Loucy (cell line): ENCODE measurements at regions not wholly inside any gene's neighbourhood (a gene's known extent, or its start where the extent isn't known, plus 50 kb on each side); places are given as distances from the start of the nearest gene placed in this dataset.
"Not testable (repeated sequence)": the region's sequence is repeated elsewhere in the genome, so short reads cannot be mapped to it uniquely, and the experiment has no call there.

Experiments
- H2AFZ ChIP-seq: fragments of 200-600 bp; sonication (generic); 2 replicates; pipeline ENCODE4 v1.6.0; 2016; ENCODE audit warnings: antibody characterized with exemption, mild to moderate bottlenecking, low read length, moderate library complexity
- H3F3A ChIP-seq: fragments of 200-600 bp; 2 replicates; pipeline ENCODE4 v1.6.0; 2016; ENCODE audit warnings: antibody characterized with exemption, low read depth, mild to moderate bottlenecking
- H3K27me3 ChIP-seq: fragments of 200-600 bp; sonication (generic); 2 replicates; pipeline ENCODE4 v1.6.1; 2014; ENCODE audit warnings: low read length, mild to moderate bottlenecking; ENCODE audit not compliant: insufficient read depth, poor library complexity, severe bottlenecking
- H3K36me3 ChIP-seq: fragments of 200-600 bp; sonication (generic); 2 replicates; pipeline ENCODE4 v1.6.1; 2016; ENCODE audit warnings: low read length; ENCODE audit not compliant: insufficient read depth
- H3K4me1 ChIP-seq: fragments of 200-600 bp; sonication (generic); 2 replicates; pipeline ENCODE4 v1.5.1; 2014; ENCODE audit warnings: low read length, mild to moderate bottlenecking; ENCODE audit not compliant: insufficient read depth, poor library complexity, severe bottlenecking
- H3K4me2 ChIP-seq: fragments of 200-600 bp; sonication (generic); 2 replicates; pipeline ENCODE4 v1.6.0; 2014; ENCODE audit warnings: antibody characterized with exemption, low read length, low read depth, mild to moderate bottlenecking; ENCODE audit not compliant: poor library complexity, severe bottlenecking
- H3K4me3 ChIP-seq: fragments of 200-600 bp; sonication (generic); 2 replicates; pipeline ENCODE4 v1.5.1; 2014; ENCODE audit warnings: low read length, mild to moderate bottlenecking, mixed read lengths; ENCODE audit not compliant: poor library complexity, severe bottlenecking
- H3K79me2 ChIP-seq: fragments of 200-600 bp; sonication (generic); 2 replicates; pipeline ENCODE4 v1.6.1; 2014; ENCODE audit warnings: low read length; ENCODE audit not compliant: insufficient read depth
- H3K9ac ChIP-seq: fragments of 200-600 bp; sonication (generic); 2 replicates; pipeline ENCODE4 v1.6.0; 2014; ENCODE audit warnings: mild to moderate bottlenecking, low read depth, low read length, moderate library complexity; ENCODE audit not compliant: poor library complexity, severe bottlenecking
- H3K9me2 ChIP-seq: fragments of 200-600 bp; sonication (generic); replicated peaks from 2 replicates; pipeline ENCODE4 v1.6.1; 2016; ENCODE audit warnings: low read depth, low read length, mixed read lengths
- H3K9me3 ChIP-seq: fragments of 200-600 bp; sonication (generic); 2 replicates; pipeline ENCODE4 v1.6.1; 2014; ENCODE audit warnings: mild to moderate bottlenecking, antibody characterized with exemption, low read length, low read depth; ENCODE audit not compliant: insufficient read depth
- H4K20me1 ChIP-seq: fragments of 200-600 bp; sonication (generic); 2 replicates; pipeline ENCODE4 v1.6.0; 2014; ENCODE audit warnings: antibody characterized with exemption, low read length, mild to moderate bottlenecking; ENCODE audit not compliant: insufficient read depth, poor library complexity, severe bottlenecking
- EZH2phosphoT487 ChIP-seq: fragments of 200-600 bp; IDR thresholded peaks from 2 replicates; pipeline ENCODE4 v1.6.1; 2018; ENCODE audit warnings: antibody characterized with exemption, mild to moderate bottlenecking, moderate library complexity, borderline replicate concordance
- TF ChIP-seq, protein P1 (sequence below): fragments of 200-600 bp; sonication (generic); conservative IDR thresholded peaks from 2 replicates; pipeline ENCODE4 v1.5.1; 2014; ENCODE audit warnings: mild to moderate bottlenecking, antibody characterized with exemption, low read length

DNA sequence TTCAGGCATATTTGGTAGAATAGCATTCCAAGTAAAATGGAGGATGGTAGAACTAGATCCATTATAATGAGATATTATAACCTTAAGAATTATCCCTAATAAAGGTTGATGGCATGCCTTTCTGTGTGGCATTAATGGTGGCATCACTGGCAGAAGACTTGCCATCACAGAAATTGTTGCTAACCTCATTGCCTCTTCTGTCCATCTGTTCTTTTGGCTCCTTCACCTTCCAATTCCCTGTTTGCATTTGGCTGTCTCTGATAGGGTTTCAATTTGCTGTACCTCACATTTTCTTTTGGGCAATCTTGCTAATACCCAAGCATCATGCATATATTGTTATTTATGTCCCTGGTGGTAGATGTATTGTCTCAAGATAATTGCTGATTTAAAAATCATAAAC is 98.9 kb downstream of the SMPDL3A start:
- Histone ChIP-seq H3K9ac (no peak overlapping the region), H3F3A (no peaks in the 10 kb centered on the region), H3K79me2 (no peaks in the 10 kb centered on the region), H3K9me2 (no peaks in the 10 kb centered on the region), H3K4me3 (no peak overlapping the region), H3K4me2 (no peak overlapping the region), H2AFZ (no peak overlapping the region), H3K36me3 (no peaks in the 10 kb centered on the region), H4K20me1 (no peaks in the 10 kb centered on the region), H3K27me3 (no peaks in the 10 kb centered on the region), H3K4me1 (no peaks in the 10 kb centered on the region), H3K9me3 (no peaks in the 10 kb centered on the region)
- TF ChIP-seq, protein P1, sequence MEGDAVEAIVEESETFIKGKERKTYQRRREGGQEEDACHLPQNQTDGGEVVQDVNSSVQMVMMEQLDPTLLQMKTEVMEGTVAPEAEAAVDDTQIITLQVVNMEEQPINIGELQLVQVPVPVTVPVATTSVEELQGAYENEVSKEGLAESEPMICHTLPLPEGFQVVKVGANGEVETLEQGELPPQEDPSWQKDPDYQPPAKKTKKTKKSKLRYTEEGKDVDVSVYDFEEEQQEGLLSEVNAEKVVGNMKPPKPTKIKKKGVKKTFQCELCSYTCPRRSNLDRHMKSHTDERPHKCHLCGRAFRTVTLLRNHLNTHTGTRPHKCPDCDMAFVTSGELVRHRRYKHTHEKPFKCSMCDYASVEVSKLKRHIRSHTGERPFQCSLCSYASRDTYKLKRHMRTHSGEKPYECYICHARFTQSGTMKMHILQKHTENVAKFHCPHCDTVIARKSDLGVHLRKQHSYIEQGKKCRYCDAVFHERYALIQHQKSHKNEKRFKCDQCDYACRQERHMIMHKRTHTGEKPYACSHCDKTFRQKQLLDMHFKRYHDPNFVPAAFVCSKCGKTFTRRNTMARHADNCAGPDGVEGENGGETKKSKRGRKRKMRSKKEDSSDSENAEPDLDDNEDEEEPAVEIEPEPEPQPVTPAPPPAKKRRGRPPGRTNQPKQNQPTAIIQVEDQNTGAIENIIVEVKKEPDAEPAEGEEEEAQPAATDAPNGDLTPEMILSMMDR, result no peak
- TF ChIP-seq EZH2phosphoT487, result no peak

DNA sequence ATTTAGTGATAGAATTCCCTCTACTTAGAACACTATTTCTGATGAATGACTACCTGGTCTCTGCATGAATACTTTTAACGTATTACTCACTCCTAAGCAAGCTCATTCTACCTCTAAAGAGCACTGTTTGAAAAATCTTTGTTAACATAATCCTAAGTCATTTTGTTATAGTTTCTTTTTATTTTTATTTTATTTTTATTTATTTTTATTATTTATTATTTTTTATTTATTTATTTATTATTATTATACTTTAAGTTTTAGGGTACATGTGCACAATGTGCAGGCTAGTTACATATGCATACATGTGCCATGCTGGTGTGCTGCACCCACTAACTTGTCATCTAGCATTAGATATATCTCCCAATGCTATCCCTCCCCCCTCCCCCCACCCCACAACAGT is 99.6 kb downstream of the SMPDL3A start:
- H2AFZ ChIP-seq, H3K4me2 ChIP-seq, H3K4me3 ChIP-seq, H3K9me2 ChIP-seq, H3K4me1 ChIP-seq, H3K36me3 ChIP-seq, H3K9me3 ChIP-seq, H3F3A ChIP-seq, H3K27me3 ChIP-seq, H4K20me1 ChIP-seq, H3K79me2 ChIP-seq, H3K9ac ChIP-seq: not testable (repeated sequence)

DNA sequence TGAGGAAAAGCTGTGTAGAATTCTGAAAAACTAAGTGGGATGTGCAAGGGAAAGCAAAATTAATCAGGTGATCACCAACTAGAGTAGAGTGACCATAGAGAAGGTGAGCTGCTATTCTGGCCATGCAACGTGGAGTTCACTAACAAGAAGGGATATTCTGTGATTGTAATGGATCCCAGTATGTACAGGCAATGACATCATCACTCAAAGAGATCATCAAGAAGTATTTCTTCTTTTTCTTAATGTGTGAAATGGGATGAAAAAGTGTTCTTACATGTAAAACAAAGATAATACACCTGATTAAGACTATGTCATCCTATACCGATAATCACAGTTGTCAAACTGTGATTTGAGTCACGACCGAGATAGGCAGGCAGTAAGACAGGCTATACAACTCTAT is 101.2 kb downstream of the SMPDL3A start:
- Histone ChIP-seq H3K9me2 (no peaks in the 10 kb centered on the region), H3K79me2 (no peaks in the 10 kb centered on the region), H3K4me1 (no peaks in the 10 kb centered on the region), H3K9ac (no peak overlapping the region), H3K4me3 (no peak overlapping the region), H3K27me3 (no peaks in the 10 kb centered on the region), H3K4me2 (no peak overlapping the region), H3K36me3 (no peaks in the 10 kb centered on the region), H3F3A (no peaks in the 10 kb centered on the region), H4K20me1 (no peaks in the 10 kb centered on the region), H2AFZ (no peak overlapping the region), H3K9me3 (no peaks in the 10 kb centered on the region)
- no peak for TF ChIP-seq EZH2phosphoT487
- TF ChIP-seq, protein P1, result no peak

DNA sequence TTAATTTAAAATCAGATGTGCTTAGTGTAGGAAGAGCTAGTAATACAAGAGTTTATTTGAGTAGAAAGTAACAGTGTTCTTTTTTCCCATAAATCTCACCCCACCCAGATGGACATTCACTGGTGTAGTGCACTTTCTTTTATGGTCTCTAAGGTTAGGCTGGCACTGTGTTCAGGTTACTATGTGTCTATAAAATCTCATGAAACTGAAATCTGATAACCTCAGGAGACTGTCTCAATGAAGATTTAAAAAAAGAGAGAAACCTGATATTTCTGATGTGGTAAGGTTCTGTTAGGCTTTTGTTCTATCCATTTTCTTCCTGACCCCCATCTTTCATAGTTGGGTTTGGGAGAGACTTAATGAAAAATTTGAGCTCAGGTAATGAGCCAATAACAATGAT is 101.2 kb upstream of the CLVS2 start:
- H3K4me2 ChIP-seq, result no peak overlapping the region
- H3K4me1 ChIP-seq, result no peaks in the 10 kb centered on the region
- H4K20me1 ChIP-seq, result no peaks in the 10 kb centered on the region
- H3F3A ChIP-seq, result no peaks in the 10 kb centered on the region
- no peaks in the 10 kb centered on the region for H3K79me2 ChIP-seq
- no peaks in the 10 kb centered on the region for H3K9me3 ChIP-seq
- no peak overlapping the region for H3K9ac ChIP-seq
- no peaks in the 10 kb centered on the region for H3K9me2 ChIP-seq
- no peak overlapping the region for H3K4me3 ChIP-seq
- TF ChIP-seq, protein P1, result no peak
- no peak for TF ChIP-seq EZH2phosphoT487
- no peaks in the 10 kb centered on the region for H3K27me3 ChIP-seq
- no peaks in the 10 kb centered on the region for H3K36me3 ChIP-seq
- H2AFZ ChIP-seq, result no peak overlapping the region
